K562 (cell line): ENCODE measurements at regions not wholly inside any gene's neighbourhood (a gene's known extent, or its start where the extent isn't known, plus 50 kb on each side); places are given as distances from the start of the nearest gene placed in this dataset.
A peak's percentile ranks its signal among the peaks of the same experiment; 100 is the strongest.

Experiments
- ATAC-seq: fragments of 200-7000 bp; cut with Tn5 transposase; 3 replicates; pipeline ENCODE4 v1.9.1; 2020; ENCODE audit warnings: moderate library complexity
- BruUV-seq: library from RNA; stranded (reverse); fragments of 400-500 nt; replicated peaks from 2 replicates; lab custom pipeline; 2021; lab: Mats Ljungman, UMichigan
- CTCF ChIA-PET: fragments of 300-600 bp; formaldehyde crosslinking; extraction: SDS; loops from one replicate; lab custom pipeline; 2021; ENCODE audit warnings: low intra/inter-chr PET ratio; lab: Yijun Ruan, JAX
- POLR2A ChIA-PET: fragments of 300-600, 350-650 bp; sonication (Branson Sonifier 250); formaldehyde crosslinking; extraction: SDS; loops from one replicate; lab custom pipeline; 2021; ENCODE audit warnings: antibody characterized with exemption, inconsistent platforms; lab: Yijun Ruan, JAX
- DNase-seq, 4 experiments: peaks; one replicate each; pipeline versions ENCODE4 v3.0.0 to v3.0.0-alpha.2; 2011 to 2018; ENCODE audit warnings: low spot score in 3 of 4, mixed read lengths in 3 of 4; ENCODE audit errors: extremely low read depth in 1 of 4
- FAIRE-seq: peaks from 2 replicates; lab custom pipeline; 2011; peaks lifted over from hg19 to GRCh38; lab: Jason Lieb, UNC
- H2AFZ ChIP-seq: 2 replicates; pipeline ENCODE4 v1.6.0; 2011; ENCODE audit warnings: low read depth, low read length, control low read depth, inconsistent platforms
- H3K27ac ChIP-seq: fragments of 200-600 bp; 3 replicates; pipeline ENCODE4 v1.8.0; 2011; ENCODE audit warnings: low read depth, mild to moderate bottlenecking, control low read depth, inconsistent platforms, low read length, moderate library complexity, mixed read lengths; ENCODE audit errors: extremely low read depth
- H3K27me3 ChIP-seq, 2 experiments: fragments of 300-600 bp in 1 of 2; 2 replicates in 1 of 2; 3 replicates in 1 of 2; pipeline versions ENCODE4 v1.6.0 to v1.8.0; 2011; ENCODE audit warnings: inconsistent platforms in 2 of 2, low read length in 2 of 2, mild to moderate bottlenecking in 1 of 2, mixed read lengths in 1 of 2, moderate library complexity in 1 of 2; ENCODE audit not compliant: control insufficient read depth in 2 of 2, insufficient read depth in 2 of 2
- H3K36me3 ChIP-seq: fragments of 300-600 bp; 3 replicates; pipeline ENCODE4 v1.8.0; 2011; ENCODE audit warnings: mild to moderate bottlenecking, low read length, inconsistent platforms; ENCODE audit not compliant: control insufficient read depth, insufficient read depth
- H3K4me1 ChIP-seq, 2 experiments: fragments of 200-600 bp in 1 of 2; replicated peaks in 1 of 2; 2 replicates in 1 of 2; 3 replicates in 1 of 2; pipeline versions ENCODE4 v1.5.1 to v1.8.0; 2011; ENCODE audit warnings: inconsistent platforms in 2 of 2, low read length in 2 of 2, mild to moderate bottlenecking in 1 of 2, mixed read lengths in 1 of 2, moderate library complexity in 1 of 2; ENCODE audit not compliant: control insufficient read depth in 2 of 2, insufficient read depth in 2 of 2
- H3K4me2 ChIP-seq: 2 replicates; pipeline ENCODE4 v1.6.1; 2011; ENCODE audit warnings: low read length, control low read depth, inconsistent platforms, mixed read lengths; ENCODE audit not compliant: insufficient read depth
- H3K4me3 ChIP-seq: fragments of 200-600 bp; sonication (generic), shearing (Covaris generic); 2 replicates; pipeline ENCODE4 v1.5.1; 2016; ENCODE audit warnings: control low read depth, inconsistent platforms
- H3K79me2 ChIP-seq: fragments of 200-600 bp; 3 replicates; pipeline ENCODE4 v1.8.0; 2011; ENCODE audit warnings: low read length, inconsistent platforms; ENCODE audit not compliant: control insufficient read depth, insufficient read depth
- H3K9ac ChIP-seq, 2 experiments: 2 replicates each; pipeline versions ENCODE4 v1.6.0 to v1.6.1; 2011; ENCODE audit warnings: low read depth in 2 of 2, low read length in 2 of 2, control low read depth in 1 of 2, inconsistent platforms in 1 of 2, mild to moderate bottlenecking in 1 of 2, mixed read lengths in 1 of 2; ENCODE audit not compliant: insufficient read depth in 1 of 2
- H3K9me1 ChIP-seq: one replicate; pipeline ENCODE4 v1.6.0; 2011; ENCODE audit warnings: inconsistent platforms, mild to moderate bottlenecking, low read length, moderate library complexity; ENCODE audit not compliant: control insufficient read depth, insufficient read depth
- H3K9me3 ChIP-seq: replicated peaks from 2 replicates; pipeline ENCODE4 v1.5.1; 2011; ENCODE audit warnings: low read depth, low read length, inconsistent platforms; ENCODE audit not compliant: control insufficient read depth, insufficient read depth
- H4K20me1 ChIP-seq: replicated peaks from 2 replicates; pipeline ENCODE4 v1.6.1; 2011; ENCODE audit warnings: low read length, inconsistent platforms, mixed read lengths; ENCODE audit not compliant: control insufficient read depth, insufficient read depth
- CBFB ChIP-seq: sonication (generic); formaldehyde crosslinking; IDR thresholded peaks from 2 replicates; pipeline ENCODE4 v1.4.0; 2020; ENCODE audit warnings: mild to moderate bottlenecking, missing genetic modification reagents
- FOS ChIP-seq: IDR thresholded peaks from 3 replicates; pipeline ENCODE4 v1.6.1; 2011; ENCODE audit not compliant: insufficient read length; ENCODE audit errors: extremely low read depth
- FOXP1 ChIP-seq: sonication (generic); formaldehyde crosslinking; IDR thresholded peaks from 2 replicates; pipeline ENCODE4 v1.8.0; 2022; ENCODE audit warnings: mild to moderate bottlenecking, missing genetic modification reagents
- RBM25 ChIP-seq: fragments of 200-400 bp; formaldehyde crosslinking; IDR thresholded peaks from 2 replicates; pipeline ENCODE4 v1.6.1; 2018; ENCODE audit warnings: low read length, low read depth, moderate library complexity; ENCODE audit not compliant: severe bottlenecking
- SP2 ChIP-seq: IDR thresholded peaks from 2 replicates; pipeline ENCODE4 v1.6.1; 2011; ENCODE audit warnings: mild to moderate bottlenecking, low read depth, low read length, moderate library complexity; ENCODE audit not compliant: poor library complexity, severe bottlenecking; ENCODE audit errors: extremely low read depth
- U2AF1 ChIP-seq: fragments of 200-400 bp; formaldehyde crosslinking; optimal IDR thresholded peaks from 2 replicates; pipeline ENCODE3; 2017; ENCODE audit warnings: mild to moderate bottlenecking, low read depth, low read length, moderate library complexity
- WGBS: fragments of 100-300 bp; shearing (Covaris generic); methylation state at CpG from one replicate; pipeline ENCODE4 v1.1.6; 2016; ENCODE audit warnings: low coverage, mixed read lengths; ENCODE audit not compliant: insufficient coverage; ENCODE audit errors: missing lambda C conversion rate; 5-methylcytosine and 5-hydroxymethylcytosine counted together
- in situ Hi-C: fragments of 300-500 bp; cut with MboI; formaldehyde crosslinking; loops from 4 replicates; pipeline ENCODE4 v1.15.0; 2018; ENCODE audit warnings: inconsistent platforms, mixed read lengths
- intact Hi-C: fragments of 100-400 bp; cut with micrococcal nuclease; formaldehyde crosslinking; loops from 2 replicates; pipeline ENCODE4 v1.14.2; 2022
- TF ChIP-seq, protein P1 (sequence below): sonication (generic); formaldehyde crosslinking; IDR thresholded peaks from 2 replicates; pipeline ENCODE4 v1.9.0; 2022; ENCODE audit warnings: mild to moderate bottlenecking, missing genetic modification reagents

DNA sequence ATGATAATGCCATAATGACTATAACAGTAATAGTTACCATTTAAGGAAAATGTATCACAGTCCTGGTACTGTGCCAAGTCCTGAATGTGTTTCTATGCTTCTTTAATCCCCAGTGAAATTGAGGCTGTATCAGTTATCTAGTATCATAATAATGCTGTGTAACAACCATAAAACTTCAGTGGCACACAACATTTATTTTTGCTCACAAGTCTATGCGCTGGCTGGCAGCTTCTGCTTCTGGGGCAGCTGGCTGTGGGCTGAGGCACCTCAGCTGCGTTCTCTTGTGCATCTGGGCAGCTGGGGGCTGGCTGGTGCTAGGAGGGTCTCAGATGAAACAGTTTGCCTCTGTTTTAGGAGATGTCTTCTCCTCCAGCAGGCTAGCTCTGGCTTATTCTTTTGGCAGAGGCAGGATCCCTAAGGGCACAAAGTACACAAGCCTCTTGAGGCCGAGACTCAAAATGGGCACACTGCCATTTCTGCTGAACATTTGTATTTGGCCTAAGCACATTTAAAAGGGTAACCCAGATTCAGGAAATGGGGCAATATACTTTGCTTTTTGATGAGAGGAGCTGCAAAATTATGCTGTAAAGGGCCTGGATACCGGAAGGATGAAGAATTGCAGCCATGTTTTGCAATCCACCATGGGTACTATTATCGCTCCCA, 62.6 kb upstream of the DHX15 start:
- CTCF ChIA-PET, result no interaction called here
- in situ Hi-C loops, result no loop called here
- no peaks in the 10 kb centered on the region; the same call in 1 of the 2 replicates for H4K20me1 ChIP-seq
- H3K4me2 ChIP-seq, result no peak overlapping the region
- no peak overlapping the region for H3K4me3 ChIP-seq
- H3K9me1 ChIP-seq, result no peaks in the 10 kb centered on the region
- POLR2A ChIA-PET, result no interaction called here
- ATAC-seq (no peak), FAIRE-seq (no peak)
- no peaks in the 10 kb centered on the region for H3K79me2 ChIP-seq
- no peaks in the 10 kb centered on the region for H3K9me3 ChIP-seq
- WGBS, result 1% methylated on average over 5 of the region's 5 CpGs
- no peaks in the 10 kb centered on the region for H3K4me1 ChIP-seq
- H2AFZ ChIP-seq, result no peak overlapping the region
- TF ChIP-seq RBM25, result peak; percentile 62
- TF ChIP-seq, protein P1, sequence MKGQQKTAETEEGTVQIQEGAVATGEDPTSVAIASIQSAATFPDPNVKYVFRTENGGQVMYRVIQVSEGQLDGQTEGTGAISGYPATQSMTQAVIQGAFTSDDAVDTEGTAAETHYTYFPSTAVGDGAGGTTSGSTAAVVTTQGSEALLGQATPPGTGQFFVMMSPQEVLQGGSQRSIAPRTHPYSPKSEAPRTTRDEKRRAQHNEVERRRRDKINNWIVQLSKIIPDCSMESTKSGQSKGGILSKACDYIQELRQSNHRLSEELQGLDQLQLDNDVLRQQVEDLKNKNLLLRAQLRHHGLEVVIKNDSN (CRISPR knock-in tag), result no peak
- TF ChIP-seq FOXP1 (CRISPR knock-in tag), result no peak
- TF ChIP-seq FOS, result no peak
- no peak for TF ChIP-seq U2AF1
- TF ChIP-seq SP2, result no peak
- no peak for TF ChIP-seq CBFB (CRISPR knock-in tag)
- TF ChIP-seq, all 486 proteins: peak for 1
- DNase-seq, result no peak
- no peak overlapping the region for H3K27ac ChIP-seq
- intact Hi-C loops, result no loop called here
- H3K36me3 ChIP-seq, result no peaks in the 10 kb centered on the region
- peaks cover 0 to 11% of the 10 kb centered on the region in 2 experiments; a peak in 2 of 5 replicates for H3K27me3 ChIP-seq
- H3K9ac ChIP-seq, result no peak overlapping the region
- BruUV-seq, result no TSS peak
